Testis (tissue), 2 donors: ENCODE measurements at regions not wholly inside any gene's neighbourhood (a gene's known extent, or its start where the extent isn't known, plus 50 kb on each side); places are given as distances from the start of the nearest gene placed in this dataset.

ENCODE experiments used
- POLR2A ChIP-seq: fragments of 450-650 bp; IDR thresholded peaks from one replicate; pipeline ENCODE4 v1.6.1; 2017; ENCODE audit warnings: antibody characterized with exemption, mild to moderate bottlenecking, moderate library complexity
- TF ChIP-seq, protein P1 (sequence below), 3 experiments: fragments of 450-650 bp in 2 of 3; fragments of 200-600 bp in 1 of 3; sonication (generic) in 1 of 3; IDR thresholded peaks; one replicate each; pipeline ENCODE4 v1.5.1; 2016 to 2019; ENCODE audit warnings: antibody characterized with exemption in 3 of 3, mild to moderate bottlenecking in 2 of 3, moderate library complexity in 1 of 3

DNA sequence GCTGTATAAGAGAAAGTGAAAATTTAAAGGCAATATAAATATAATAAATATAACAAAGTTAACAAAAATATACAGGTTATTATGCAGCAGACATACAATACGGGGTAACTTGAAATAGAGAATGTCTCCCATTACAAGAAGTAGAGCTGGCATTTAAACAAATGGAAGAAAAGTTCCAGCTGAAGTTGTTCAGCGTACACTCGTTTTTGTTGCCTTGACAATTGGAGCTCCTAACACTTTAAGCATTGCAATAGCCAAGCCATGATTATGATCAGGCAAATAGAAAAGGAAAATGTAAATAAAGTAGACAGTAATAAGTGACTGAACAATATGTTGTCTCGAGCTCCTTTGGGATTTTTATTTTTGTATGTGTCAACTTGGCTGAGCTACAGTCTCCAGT, 737.8 kb upstream of the CELF2 start:
- TF ChIP-seq, protein P1, sequence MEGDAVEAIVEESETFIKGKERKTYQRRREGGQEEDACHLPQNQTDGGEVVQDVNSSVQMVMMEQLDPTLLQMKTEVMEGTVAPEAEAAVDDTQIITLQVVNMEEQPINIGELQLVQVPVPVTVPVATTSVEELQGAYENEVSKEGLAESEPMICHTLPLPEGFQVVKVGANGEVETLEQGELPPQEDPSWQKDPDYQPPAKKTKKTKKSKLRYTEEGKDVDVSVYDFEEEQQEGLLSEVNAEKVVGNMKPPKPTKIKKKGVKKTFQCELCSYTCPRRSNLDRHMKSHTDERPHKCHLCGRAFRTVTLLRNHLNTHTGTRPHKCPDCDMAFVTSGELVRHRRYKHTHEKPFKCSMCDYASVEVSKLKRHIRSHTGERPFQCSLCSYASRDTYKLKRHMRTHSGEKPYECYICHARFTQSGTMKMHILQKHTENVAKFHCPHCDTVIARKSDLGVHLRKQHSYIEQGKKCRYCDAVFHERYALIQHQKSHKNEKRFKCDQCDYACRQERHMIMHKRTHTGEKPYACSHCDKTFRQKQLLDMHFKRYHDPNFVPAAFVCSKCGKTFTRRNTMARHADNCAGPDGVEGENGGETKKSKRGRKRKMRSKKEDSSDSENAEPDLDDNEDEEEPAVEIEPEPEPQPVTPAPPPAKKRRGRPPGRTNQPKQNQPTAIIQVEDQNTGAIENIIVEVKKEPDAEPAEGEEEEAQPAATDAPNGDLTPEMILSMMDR (IDR thresholded peaks at IDR 0.05): no peak
- no peak for TF ChIP-seq POLR2A
